SU-DHL-6 (cell line): ENCODE measurements at regions not wholly inside any gene's neighbourhood (a gene's known extent, or its start where the extent isn't known, plus 50 kb on each side); places are given as distances from the start of the nearest gene placed in this dataset.

ENCODE experiments used
- H2AFZ ChIP-seq: fragments of 200-600 bp; sonication (generic); 2 replicates; pipeline ENCODE4 v1.6.1; 2014; ENCODE audit warnings: low read depth, mild to moderate bottlenecking, moderate library complexity, mixed read lengths, antibody characterized with exemption, low read length; ENCODE audit not compliant: severe bottlenecking
- H3F3A ChIP-seq: fragments of 200-600 bp; shearing (Covaris generic); 2 replicates; pipeline ENCODE4 v1.6.0; 2016; ENCODE audit warnings: antibody characterized with exemption, mild to moderate bottlenecking; ENCODE audit not compliant: insufficient read depth
- H3K27ac ChIP-seq: fragments of 200-600 bp; sonication (generic); 2 replicates; pipeline ENCODE4 v1.5.1; 2016; ENCODE audit warnings: low read depth, mild to moderate bottlenecking, low read length, moderate library complexity, mixed read lengths
- H3K27me3 ChIP-seq: fragments of 200-600 bp; sonication (generic), shearing (Covaris generic); 2 replicates; pipeline ENCODE4 v1.6.0; 2014; ENCODE audit warnings: mild to moderate bottlenecking, low read length
- H3K36me3 ChIP-seq: fragments of 200-600 bp; sonication (generic); 2 replicates; pipeline ENCODE4 v1.6.1; 2014; ENCODE audit warnings: mild to moderate bottlenecking, low read length, mixed read lengths
- H3K4me2 ChIP-seq: fragments of 300-600, 200-600 bp; shearing (Covaris generic), sonication (generic); 2 replicates; pipeline ENCODE4 v1.6.0; 2014; ENCODE audit warnings: low read length, low read depth, mild to moderate bottlenecking; ENCODE audit not compliant: poor library complexity, severe bottlenecking
- H3K4me3 ChIP-seq: fragments of 200-600 bp; sonication (generic); 2 replicates; pipeline ENCODE4 v1.5.1; 2014; ENCODE audit warnings: antibody characterized with exemption, low read length, mild to moderate bottlenecking, mixed read lengths; ENCODE audit not compliant: insufficient read depth, poor library complexity, severe bottlenecking
- H3K79me2 ChIP-seq: fragments of 200-600 bp; sonication (generic); 2 replicates; pipeline ENCODE4 v1.6.1; 2014; ENCODE audit warnings: mild to moderate bottlenecking, low read length, moderate library complexity; ENCODE audit not compliant: insufficient read depth
- H3K9ac ChIP-seq: fragments of 200-600 bp; sonication (generic); 2 replicates; pipeline ENCODE4 v1.7.0; 2014; ENCODE audit warnings: mild to moderate bottlenecking, low read length
- H3K9me2 ChIP-seq: fragments of 200-600 bp; sonication (generic); replicated peaks from 2 replicates; pipeline ENCODE4 v1.6.1; 2014; ENCODE audit warnings: low read length; ENCODE audit not compliant: insufficient read depth
- H3K9me3 ChIP-seq: fragments of 200-600 bp; sonication (generic); 2 replicates; pipeline ENCODE4 v1.6.1; 2014; ENCODE audit warnings: low read length, mixed read lengths; ENCODE audit not compliant: insufficient read depth
- H4K20me1 ChIP-seq: fragments of 200-600 bp; sonication (generic); 2 replicates; pipeline ENCODE4 v1.6.1; 2014; ENCODE audit warnings: low read depth, mild to moderate bottlenecking, antibody characterized with exemption, low read length, moderate library complexity, mixed read lengths
- CTCF ChIP-seq: fragments of 200-600 bp; sonication (generic); IDR thresholded peaks from one replicate; pipeline ENCODE4 v1.5.1; 2017; ENCODE audit warnings: antibody characterized with exemption, mild to moderate bottlenecking, low read length, moderate library complexity; ENCODE audit not compliant: insufficient read depth, poor library complexity, severe bottlenecking
- EZH2phosphoT487 ChIP-seq: fragments of 200-600 bp; sonication (generic), shearing (Covaris generic); conservative IDR thresholded peaks from 2 replicates; pipeline ENCODE4 v1.6.1; 2018; ENCODE audit warnings: mild to moderate bottlenecking, antibody characterized with exemption, low read length, moderate library complexity, mixed read lengths

- Histone ChIP-seq H2AFZ (no peak overlapping the region), H3F3A (no peaks in the 10 kb centered on the region), H3K9me3 (no peaks in the 10 kb centered on the region), H3K27me3 (0 out of 2 replicates have a peak, but pooled peaks cover 6% of the 10 kb centered on the region), H3K36me3 (no peaks in the 10 kb centered on the region), H4K20me1 (no peaks in the 10 kb centered on the region), H3K9ac (no peak overlapping the region), H3K27ac (no peak overlapping the region), H3K9me2 (no peaks in the 10 kb centered on the region), H3K79me2 (no peaks in the 10 kb centered on the region), H3K4me3 (no peak overlapping the region), H3K4me2 (no peak overlapping the region)
- no peak for TF ChIP-seq EZH2phosphoT487
- no peak for TF ChIP-seq CTCF
These were observed 232.3 kb upstream of the ECI2 start for GRCh38 chr6:4367643-4368042.

GRCh38 chr6:4366635-4367395 is 231.4 kb upstream of the ECI2 start:
- TF ChIP-seq CTCF (no peak), EZH2phosphoT487 (no peak)
- H3K9me3 ChIP-seq, result no peaks in the 10 kb centered on the region

GRCh38 chr6:4365686-4366085 is 230.3 kb upstream of the ECI2 start:
- Histone ChIP-seq H3K27ac (no peak overlapping the region), H3K79me2 (no peaks in the 10 kb centered on the region), H3K36me3 (no peaks in the 10 kb centered on the region), H3K4me2 (no peak overlapping the region), H3K9me3 (no peaks in the 10 kb centered on the region), H3K4me3 (no peak overlapping the region), H3F3A (no peaks in the 10 kb centered on the region), H3K9me2 (no peaks in the 10 kb centered on the region), H3K9ac (no peak overlapping the region), H4K20me1 (no peaks in the 10 kb centered on the region), H2AFZ (no peak overlapping the region), H3K27me3 (no peaks in the 10 kb centered on the region)
- no peak for TF ChIP-seq EZH2phosphoT487
- no peak for TF ChIP-seq CTCF

More at GRCh38 chr6:4366635-4367395, 231.4 kb upstream of the ECI2 start:
- H3K79me2 ChIP-seq, result no peaks in the 10 kb centered on the region
- H4K20me1 ChIP-seq, result no peaks in the 10 kb centered on the region
- H3K27me3 ChIP-seq, result 0 out of 2 replicates have a peak, but pooled peaks cover 1% of the 10 kb centered on the region
- H3K4me2 ChIP-seq, result no peak overlapping the region
- no peak overlapping the region for H3K4me3 ChIP-seq
- no peak overlapping the region for H3K27ac ChIP-seq
- no peaks in the 10 kb centered on the region for H3K9me2 ChIP-seq
- no peak overlapping the region for H3K9ac ChIP-seq
- no peaks in the 10 kb centered on the region for H3K36me3 ChIP-seq
- H3F3A ChIP-seq, result no peaks in the 10 kb centered on the region
- no peak overlapping the region for H2AFZ ChIP-seq
